ENCODE measurements at regions not wholly inside any gene's neighbourhood (a gene's known extent, or its start where the extent isn't known, plus 50 kb on each side); places are given as distances from the start of the nearest gene placed in this dataset.

GRCh38 chr18:22847392-22847791 is 85.7 kb upstream of the RBBP8 start:
- Mint-ChIP-seq H3K4me3 (no peak overlapping the region), H3K27ac (no peak overlapping the region), H3K27me3 (no peaks in the 10 kb centered on the region), H3K4me1 (no peaks in the 10 kb centered on the region), H3K9me3 (no peaks in the 10 kb centered on the region), H3K36me3 (peaks cover 4% of the 10 kb centered on the region)

- no peaks in the 10 kb centered on the region for H3K9me3 Mint-ChIP-seq
- H3K4me3 Mint-ChIP-seq = no peak overlapping the region
- H3K4me1 Mint-ChIP-seq = no peaks in the 10 kb centered on the region
- H3K27ac Mint-ChIP-seq = no peak overlapping the region
- H3K27me3 Mint-ChIP-seq = no peaks in the 10 kb centered on the region
- peaks cover 4% of the 10 kb centered on the region for H3K36me3 Mint-ChIP-seq
Observed at GRCh38 chr18:22847867-22848451, 85.2 kb upstream of the RBBP8 start.

GRCh38 chr18:22848615-22849014 is 84.5 kb upstream of the RBBP8 start:
- H3K4me1 Mint-ChIP-seq = no peaks in the 10 kb centered on the region
- no peak overlapping the region for H3K4me3 Mint-ChIP-seq
- peaks cover 4% of the 10 kb centered on the region for H3K36me3 Mint-ChIP-seq
- H3K27me3 Mint-ChIP-seq = peaks cover 2% of the 10 kb centered on the region
- no peaks in the 10 kb centered on the region for H3K9me3 Mint-ChIP-seq
- H3K27ac Mint-ChIP-seq = no peak overlapping the region

GRCh38 chr18:22856870-22857269 is 76.3 kb upstream of the RBBP8 start:
- Mint-ChIP-seq H3K4me3 (no peak overlapping the region), H3K4me1 (no peaks in the 10 kb centered on the region), H3K27ac (no peak overlapping the region), H3K27me3 (peaks cover 15% of the 10 kb centered on the region), H3K36me3 (no peaks in the 10 kb centered on the region), H3K9me3 (no peaks in the 10 kb centered on the region)

- Mint-ChIP-seq H3K4me3 (no peak overlapping the region), H3K9me3 (no peaks in the 10 kb centered on the region), H3K27ac (no peak overlapping the region), H3K27me3 (peaks cover 17% of the 10 kb centered on the region), H3K36me3 (no peaks in the 10 kb centered on the region), H3K4me1 (no peaks in the 10 kb centered on the region)
Observed at GRCh38 chr18:22858121-22858520, 75.0 kb upstream of the RBBP8 start.

GRCh38 chr18:22860807-22861206 is 72.3 kb upstream of the RBBP8 start:
- Mint-ChIP-seq H3K27me3 (peaks cover 18% of the 10 kb centered on the region), H3K27ac (no peak overlapping the region), H3K4me3 (no peak overlapping the region), H3K4me1 (peaks cover 0 to 2% (median 0%) of the 10 kb centered on the region in 3 donors), H3K9me3 (peaks cover 0 to 2% (median 0%) of the 10 kb centered on the region in 3 donors), H3K36me3 (no peaks in the 10 kb centered on the region)

GRCh38 chr18:22865354-22866116 is 67.6 kb upstream of the RBBP8 start:
- no peak overlapping the region for H3K27ac Mint-ChIP-seq
- peaks cover 20% of the 10 kb centered on the region for H3K27me3 Mint-ChIP-seq
- no peaks in the 10 kb centered on the region for H3K36me3 Mint-ChIP-seq
- peaks cover 0 to 2% (median 0%) of the 10 kb centered on the region in 3 donors for H3K9me3 Mint-ChIP-seq
- no peak overlapping the region for H3K4me3 Mint-ChIP-seq
- peaks cover 0 to 2% (median 0%) of the 10 kb centered on the region in 3 donors for H3K4me1 Mint-ChIP-seq

- Mint-ChIP-seq H3K27me3 (peaks cover 18% of the 10 kb centered on the region), H3K36me3 (no peaks in the 10 kb centered on the region), H3K9me3 (peaks cover 0 to 2% (median 0%) of the 10 kb centered on the region in 3 donors), H3K27ac (no peak overlapping the region), H3K4me1 (peaks cover 5 to 9% (median 6%) of the 10 kb centered on the region in 3 donors), H3K4me3 (no peak overlapping the region)
Observed at GRCh38 chr18:22868831-22869230, 64.3 kb upstream of the RBBP8 start.

- Mint-ChIP-seq H3K9me3 (no peaks in the 10 kb centered on the region), H3K27ac (peak overlapping the region in 1 of 3 donors; percentile 42), H3K4me1 (peaks cover 5 to 8% (median 6%) of the 10 kb centered on the region in 3 donors), H3K36me3 (no peaks in the 10 kb centered on the region), H3K4me3 (peak overlapping the region in 1 of 4 donors; percentile 67), H3K27me3 (peaks cover 3% of the 10 kb centered on the region)
Observed at GRCh38 chr18:22871809-22872525, 61.2 kb upstream of the RBBP8 start.

GRCh38 chr18:22872900-22873537 is 60.1 kb upstream of the RBBP8 start:
- H3K4me1 Mint-ChIP-seq = peaks cover 5 to 8% (median 6%) of the 10 kb centered on the region in 3 donors
- no peaks in the 10 kb centered on the region for H3K9me3 Mint-ChIP-seq
- H3K4me3 Mint-ChIP-seq = peak overlapping the region in 3 of 4 donors; percentile 6 to 49 (median 46)
- H3K36me3 Mint-ChIP-seq = no peaks in the 10 kb centered on the region
- peak overlapping the region in 1 of 3 donors; percentile 42 for H3K27ac Mint-ChIP-seq
- H3K27me3 Mint-ChIP-seq = peaks cover 3% of the 10 kb centered on the region

- Mint-ChIP-seq H3K36me3 (no peaks in the 10 kb centered on the region), H3K27ac (no peak overlapping the region), H3K4me1 (peaks cover 0 to 1% (median 0%) of the 10 kb centered on the region in 3 donors), H3K9me3 (no peaks in the 10 kb centered on the region), H3K4me3 (no peak overlapping the region), H3K27me3 (peaks cover 1% of the 10 kb centered on the region)
Observed at GRCh38 chr18:22879293-22879692, 53.8 kb upstream of the RBBP8 start.

GRCh38 chr18:22882084-22882483 is 51.0 kb upstream of the RBBP8 start:
- no peaks in the 10 kb centered on the region for H3K9me3 Mint-ChIP-seq
- H3K27ac Mint-ChIP-seq = no peak overlapping the region
- H3K4me1 Mint-ChIP-seq = peaks cover 0 to 1% (median 0%) of the 10 kb centered on the region in 3 donors
- no peaks in the 10 kb centered on the region for H3K36me3 Mint-ChIP-seq
- H3K4me3 Mint-ChIP-seq = no peak overlapping the region
- H3K27me3 Mint-ChIP-seq = peaks cover 6% of the 10 kb centered on the region

- H3K36me3 Mint-ChIP-seq = no peaks in the 10 kb centered on the region
- H3K4me1 Mint-ChIP-seq = peaks cover 0 to 1% (median 0%) of the 10 kb centered on the region in 3 donors
- H3K27ac Mint-ChIP-seq = no peak overlapping the region
- no peaks in the 10 kb centered on the region for H3K9me3 Mint-ChIP-seq
- no peak overlapping the region for H3K4me3 Mint-ChIP-seq
- peaks cover 6% of the 10 kb centered on the region for H3K27me3 Mint-ChIP-seq
Observed at GRCh38 chr18:22883179-22883578, 49.9 kb upstream of the RBBP8 start.
